ENCODE measurements at regions not wholly inside any gene's neighbourhood (a gene's known extent, or its start where the extent isn't known, plus 50 kb on each side); places are given as distances from the start of the nearest gene placed in this dataset.

- Histone ChIP-seq H3K4me1 (ENCODE audit: control insufficient read depth, insufficient read depth, low read length) (peaks cover 29% of the 10 kb centered on the region), H3K4me3 (ENCODE audit: low read length) (no peak overlapping the region), H3K36me3 (ENCODE audit: control insufficient read depth, insufficient read depth, low read length) (no peaks in the 10 kb centered on the region), H3K9ac (ENCODE audit: low read length) (no peak overlapping the region), H3K9me3 (ENCODE audit: control insufficient read depth, low read length) (no peaks in the 10 kb centered on the region), H3K27me3 (ENCODE audit: control insufficient read depth, insufficient read depth, low read length) (no peaks in the 10 kb centered on the region)
Measured at GRCh38 chr14:106848330-106849121, 1322.1 kb downstream of the TMEM121 start.

DNA sequence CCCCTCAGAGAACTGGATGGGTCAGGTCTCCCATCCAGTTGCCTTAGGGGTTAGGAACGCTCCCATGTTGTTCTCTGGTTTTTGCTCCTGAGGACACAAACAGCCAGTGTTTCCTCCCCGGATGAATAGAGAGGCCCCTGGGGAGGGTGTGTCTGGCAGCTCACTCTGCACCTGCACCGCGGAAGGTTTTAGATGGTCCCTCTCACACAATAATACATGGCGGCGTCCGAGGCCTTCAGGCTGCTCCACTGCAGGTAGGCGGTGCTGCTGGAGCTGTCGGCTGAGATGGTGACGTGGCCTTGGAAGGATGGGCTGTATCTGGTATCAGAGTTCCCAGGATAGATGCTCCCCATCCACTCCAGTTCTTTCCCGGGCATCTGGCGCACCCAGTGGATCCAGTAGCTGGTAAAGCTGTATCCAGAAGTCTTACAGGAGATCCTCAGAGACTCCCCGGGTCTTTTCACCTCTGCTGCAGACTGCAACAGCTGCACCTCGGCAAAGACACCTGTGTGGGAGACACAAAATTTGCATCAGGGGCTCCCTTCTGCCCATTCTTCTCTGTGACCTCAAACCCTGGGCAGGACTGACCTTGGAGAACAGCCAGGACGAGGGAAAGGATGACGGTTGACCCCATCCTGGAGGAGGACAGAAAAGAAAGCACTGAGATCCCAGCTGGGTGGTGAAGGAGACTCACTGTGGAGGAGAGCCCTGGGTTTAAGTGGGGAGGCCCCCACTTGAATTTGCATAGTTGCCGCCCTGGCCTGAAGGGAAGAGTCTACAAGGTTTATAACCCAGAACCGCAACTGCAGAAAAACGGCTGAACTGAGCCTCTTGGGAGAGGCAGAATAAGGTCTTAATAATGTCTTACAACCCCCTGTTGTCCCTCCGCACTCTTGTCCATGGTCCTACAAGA is 1324.8 kb downstream of the TMEM121 start:
- peaks cover 14% of the 10 kb centered on the region for H3K4me1 ChIP-seq (ENCODE audit: control insufficient read depth, insufficient read depth, low read length)
- H3K36me3 ChIP-seq (ENCODE audit: control insufficient read depth, insufficient read depth, low read length): no peaks in the 10 kb centered on the region
- H3K27me3 ChIP-seq (ENCODE audit: control insufficient read depth, insufficient read depth, low read length): no peaks in the 10 kb centered on the region
- H3K4me3 ChIP-seq (ENCODE audit: low read length): no peak overlapping the region
- no peak overlapping the region for H3K9ac ChIP-seq (ENCODE audit: low read length)
- H3K9me3 ChIP-seq (ENCODE audit: control insufficient read depth, low read length): no peaks in the 10 kb centered on the region

DNA sequence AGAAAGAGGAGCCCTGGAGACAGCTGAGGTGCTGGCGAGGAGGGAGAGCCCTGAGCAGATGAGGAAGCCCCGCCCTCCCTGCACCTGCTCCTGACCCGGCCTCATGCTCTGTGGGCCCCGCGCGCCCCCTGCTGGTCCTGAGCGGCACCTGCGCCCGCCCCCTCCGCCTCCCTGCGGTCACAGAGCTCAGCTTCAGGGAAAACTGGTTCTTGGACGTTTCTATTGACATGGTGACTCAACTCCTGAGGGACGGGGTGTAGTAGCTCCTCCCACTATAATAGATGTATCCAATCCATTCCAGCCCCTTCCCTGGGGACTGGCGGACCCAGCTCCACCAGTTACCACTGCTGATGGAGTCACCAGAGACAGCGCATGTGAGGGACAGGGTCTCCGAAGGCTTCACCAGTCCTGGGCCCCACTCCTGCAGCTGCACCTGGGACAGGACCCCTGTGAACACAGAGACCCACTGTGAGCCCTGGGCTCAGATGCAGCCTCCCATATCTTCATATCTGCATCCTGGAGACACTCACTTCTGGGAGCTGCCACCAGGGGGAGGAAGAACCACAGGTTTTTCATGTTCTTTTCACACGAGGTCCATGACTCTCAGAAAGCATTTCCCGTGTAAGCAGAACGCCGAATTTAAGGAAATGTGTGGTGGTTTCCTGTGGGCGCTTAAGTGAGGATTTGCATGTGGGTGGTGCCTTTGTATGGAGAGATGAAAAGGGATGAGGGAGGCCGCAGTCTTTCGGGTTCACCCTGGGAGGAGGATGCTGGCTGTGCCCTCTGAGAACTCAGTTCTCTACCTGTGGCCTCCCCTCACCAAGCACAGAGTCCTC is 1346.4 kb downstream of the TMEM121 start:
- no peak overlapping the region for H3K4me3 ChIP-seq (ENCODE audit: low read length)
- H3K36me3 ChIP-seq (ENCODE audit: control insufficient read depth, insufficient read depth, low read length): no peaks in the 10 kb centered on the region
- H3K9me3 ChIP-seq (ENCODE audit: control insufficient read depth, low read length): no peaks in the 10 kb centered on the region
- peaks cover 7% of the 10 kb centered on the region for H3K4me1 ChIP-seq (ENCODE audit: control insufficient read depth, insufficient read depth, low read length)
- peaks cover 2% of the 10 kb centered on the region for H3K27me3 ChIP-seq (ENCODE audit: control insufficient read depth, insufficient read depth, low read length)
- no peak overlapping the region for H3K9ac ChIP-seq (ENCODE audit: low read length)

- Histone ChIP-seq H3K4me1 (ENCODE audit: control insufficient read depth, insufficient read depth, low read length) (peaks cover 7% of the 10 kb centered on the region), H3K9me3 (ENCODE audit: control insufficient read depth, low read length) (no peaks in the 10 kb centered on the region), H3K4me3 (ENCODE audit: low read length) (no peak overlapping the region), H3K9ac (ENCODE audit: low read length) (no peak overlapping the region), H3K27me3 (ENCODE audit: control insufficient read depth, insufficient read depth, low read length) (peaks cover 7% of the 10 kb centered on the region), H3K36me3 (ENCODE audit: control insufficient read depth, insufficient read depth, low read length) (no peaks in the 10 kb centered on the region)
Measured at GRCh38 chr14:106874350-106874749, 1348.0 kb downstream of the TMEM121 start.

DNA sequence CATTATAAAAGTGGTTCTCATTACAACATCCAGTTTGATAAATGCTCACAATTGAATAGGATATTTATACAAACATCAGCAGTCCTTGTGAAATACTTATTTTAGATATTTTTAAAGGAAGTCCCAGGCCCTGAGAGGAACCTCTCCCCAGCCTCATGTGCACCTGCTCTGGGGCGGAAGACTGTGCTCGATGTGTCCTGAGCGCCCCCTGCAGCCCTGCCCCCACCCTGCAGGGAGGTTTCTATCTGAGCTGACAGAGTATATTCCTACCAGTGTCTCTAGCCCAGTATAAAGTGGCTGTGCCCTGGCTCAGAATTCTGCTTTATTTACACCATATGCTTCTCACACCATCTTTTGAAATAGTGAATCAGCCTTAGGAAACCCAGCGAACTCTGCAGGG is 1349.1 kb downstream of the TMEM121 start:
- Histone ChIP-seq H3K36me3 (ENCODE audit: control insufficient read depth, insufficient read depth, low read length) (no peaks in the 10 kb centered on the region), H3K27me3 (ENCODE audit: control insufficient read depth, insufficient read depth, low read length) (peaks cover 7% of the 10 kb centered on the region), H3K4me1 (ENCODE audit: control insufficient read depth, insufficient read depth, low read length) (peaks cover 7% of the 10 kb centered on the region), H3K4me3 (ENCODE audit: low read length) (no peak overlapping the region), H3K9me3 (ENCODE audit: control insufficient read depth, low read length) (no peaks in the 10 kb centered on the region), H3K9ac (ENCODE audit: low read length) (no peak overlapping the region)

- peaks cover 7% of the 10 kb centered on the region for H3K4me1 ChIP-seq (ENCODE audit: control insufficient read depth, insufficient read depth, low read length)
- no peak overlapping the region for H3K9ac ChIP-seq (ENCODE audit: low read length)
- peaks cover 7% of the 10 kb centered on the region for H3K27me3 ChIP-seq (ENCODE audit: control insufficient read depth, insufficient read depth, low read length)
- no peak overlapping the region for H3K4me3 ChIP-seq (ENCODE audit: low read length)
- H3K36me3 ChIP-seq (ENCODE audit: control insufficient read depth, insufficient read depth, low read length): no peaks in the 10 kb centered on the region
- H3K9me3 ChIP-seq (ENCODE audit: control insufficient read depth, low read length): no peaks in the 10 kb centered on the region
Measured at GRCh38 chr14:106876711-106877110, 1350.3 kb downstream of the TMEM121 start.

GRCh38 chr14:106877517-106877916 is 1351.1 kb downstream of the TMEM121 start:
- Histone ChIP-seq H3K4me3 (ENCODE audit: low read length) (no peak overlapping the region), H3K36me3 (ENCODE audit: control insufficient read depth, insufficient read depth, low read length) (no peaks in the 10 kb centered on the region), H3K4me1 (ENCODE audit: control insufficient read depth, insufficient read depth, low read length) (peaks cover 7% of the 10 kb centered on the region), H3K9ac (ENCODE audit: low read length) (no peak overlapping the region), H3K27me3 (ENCODE audit: control insufficient read depth, insufficient read depth, low read length) (peaks cover 7% of the 10 kb centered on the region), H3K9me3 (ENCODE audit: control insufficient read depth, low read length) (no peaks in the 10 kb centered on the region)

- Histone ChIP-seq H3K4me3 (ENCODE audit: low read length) (no peak overlapping the region), H3K9me3 (ENCODE audit: control insufficient read depth, low read length) (no peaks in the 10 kb centered on the region), H3K27me3 (ENCODE audit: control insufficient read depth, insufficient read depth, low read length) (peaks cover 7% of the 10 kb centered on the region), H3K4me1 (ENCODE audit: control insufficient read depth, insufficient read depth, low read length) (no peaks in the 10 kb centered on the region), H3K9ac (ENCODE audit: low read length) (no peak overlapping the region), H3K36me3 (ENCODE audit: control insufficient read depth, insufficient read depth, low read length) (no peaks in the 10 kb centered on the region)
Measured at GRCh38 chr14:106879241-106879640, 1352.9 kb downstream of the TMEM121 start.

- no peak overlapping the region for H3K9ac ChIP-seq (ENCODE audit: low read length)
- H3K27me3 ChIP-seq (ENCODE audit: control insufficient read depth, insufficient read depth, low read length): peaks cover under 1% of the 10 kb centered on the region
- no peak overlapping the region for H3K4me3 ChIP-seq (ENCODE audit: low read length)
- H3K9me3 ChIP-seq (ENCODE audit: control insufficient read depth, low read length): no peaks in the 10 kb centered on the region
- no peaks in the 10 kb centered on the region for H3K4me1 ChIP-seq (ENCODE audit: control insufficient read depth, insufficient read depth, low read length)
- no peaks in the 10 kb centered on the region for H3K36me3 ChIP-seq (ENCODE audit: control insufficient read depth, insufficient read depth, low read length)
Measured at GRCh38 chr14:106883218-106883692, 1356.9 kb downstream of the TMEM121 start.
